ENCODE measurements at regions not wholly inside any gene's neighbourhood (a gene's known extent, or its start where the extent isn't known, plus 50 kb on each side); places are given as distances from the start of the nearest gene placed in this dataset.

- no peak overlapping the region for H3K4me3 ChIP-seq (ENCODE audit: low read depth, low read length)
- TF ChIP-seq CTCF (IDR thresholded peaks at IDR 0.05; ENCODE audit: control insufficient read depth, extremely low read depth, insufficient read depth): no peak
- no peak for DNase-seq (ENCODE audit: low read depth)
These were observed 337.0 kb downstream of the INSC start for GRCh38 chr11:15451713-15452112.

- no peak for DNase-seq (ENCODE audit: low read depth)
- H3K4me3 ChIP-seq (ENCODE audit: low read depth, low read length): no peak overlapping the region
- TF ChIP-seq CTCF (IDR thresholded peaks at IDR 0.05; ENCODE audit: control insufficient read depth, extremely low read depth, insufficient read depth): no peak
These were observed 338.6 kb downstream of the INSC start for GRCh38 chr11:15453211-15453765.

- DNase-seq (ENCODE audit: low read depth): no peak
- no peak for TF ChIP-seq CTCF (IDR thresholded peaks at IDR 0.05; ENCODE audit: control insufficient read depth, extremely low read depth, insufficient read depth)
- H3K4me3 ChIP-seq (ENCODE audit: low read depth, low read length): no peak overlapping the region
These were observed 353.7 kb downstream of the INSC start for GRCh38 chr11:15468466-15468865.

GRCh38 chr11:15471048-15471894 is 356.5 kb downstream of the INSC start:
- H3K4me3 ChIP-seq (ENCODE audit: low read depth, low read length): no peak overlapping the region
- DNase-seq (ENCODE audit: low read depth): no peak
- no peak for TF ChIP-seq CTCF (IDR thresholded peaks at IDR 0.05; ENCODE audit: control insufficient read depth, extremely low read depth, insufficient read depth)

- H3K4me3 ChIP-seq (ENCODE audit: low read depth, low read length): no peak overlapping the region
- no peak for TF ChIP-seq CTCF (IDR thresholded peaks at IDR 0.05; ENCODE audit: control insufficient read depth, extremely low read depth, insufficient read depth)
- DNase-seq (ENCODE audit: low read depth): no peak
These were observed 357.4 kb downstream of the INSC start for GRCh38 chr11:15471895-15472799.

- no peak overlapping the region for H3K4me3 ChIP-seq (ENCODE audit: low read depth, low read length)
- DNase-seq (ENCODE audit: low read depth): no peak
- no peak for TF ChIP-seq CTCF (IDR thresholded peaks at IDR 0.05; ENCODE audit: control insufficient read depth, extremely low read depth, insufficient read depth)
These were observed 359.5 kb downstream of the INSC start for GRCh38 chr11:15473954-15474837.
